ENCODE measurements at regions not wholly inside any gene's neighbourhood (a gene's known extent, or its start where the extent isn't known, plus 50 kb on each side); places are given as distances from the start of the nearest gene placed in this dataset.

DNA sequence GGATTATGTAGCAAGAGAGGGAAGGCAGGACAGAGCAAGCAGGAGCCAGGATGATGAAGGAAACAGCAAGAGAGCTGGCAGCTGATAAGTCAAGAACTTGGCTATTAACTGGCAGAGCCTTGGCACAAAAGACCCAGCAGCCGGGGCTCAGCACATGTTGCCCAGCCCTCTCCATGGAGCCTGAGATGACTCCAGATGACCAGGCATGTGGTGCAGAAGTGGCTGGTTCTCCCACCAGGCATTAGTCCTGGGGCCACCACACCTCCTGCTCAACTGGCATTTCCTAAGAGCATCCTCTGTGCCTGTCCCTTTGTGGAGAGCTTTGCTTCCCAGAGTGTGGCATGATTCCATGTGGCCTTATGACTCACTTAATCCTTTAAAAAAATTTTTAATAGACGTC is 522.6 kb downstream of the MN1 start:
- TF ChIP-seq, protein P1, sequence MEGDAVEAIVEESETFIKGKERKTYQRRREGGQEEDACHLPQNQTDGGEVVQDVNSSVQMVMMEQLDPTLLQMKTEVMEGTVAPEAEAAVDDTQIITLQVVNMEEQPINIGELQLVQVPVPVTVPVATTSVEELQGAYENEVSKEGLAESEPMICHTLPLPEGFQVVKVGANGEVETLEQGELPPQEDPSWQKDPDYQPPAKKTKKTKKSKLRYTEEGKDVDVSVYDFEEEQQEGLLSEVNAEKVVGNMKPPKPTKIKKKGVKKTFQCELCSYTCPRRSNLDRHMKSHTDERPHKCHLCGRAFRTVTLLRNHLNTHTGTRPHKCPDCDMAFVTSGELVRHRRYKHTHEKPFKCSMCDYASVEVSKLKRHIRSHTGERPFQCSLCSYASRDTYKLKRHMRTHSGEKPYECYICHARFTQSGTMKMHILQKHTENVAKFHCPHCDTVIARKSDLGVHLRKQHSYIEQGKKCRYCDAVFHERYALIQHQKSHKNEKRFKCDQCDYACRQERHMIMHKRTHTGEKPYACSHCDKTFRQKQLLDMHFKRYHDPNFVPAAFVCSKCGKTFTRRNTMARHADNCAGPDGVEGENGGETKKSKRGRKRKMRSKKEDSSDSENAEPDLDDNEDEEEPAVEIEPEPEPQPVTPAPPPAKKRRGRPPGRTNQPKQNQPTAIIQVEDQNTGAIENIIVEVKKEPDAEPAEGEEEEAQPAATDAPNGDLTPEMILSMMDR (IDR thresholded peaks at IDR 0.05), result no peak
- no peak for TF ChIP-seq POLR2A (IDR thresholded peaks at IDR 0.05)

Measured in suprapubic skin (tissue), 3 donors.